Testis (tissue), 2 donors: ENCODE measurements at regions not wholly inside any gene's neighbourhood (a gene's known extent, or its start where the extent isn't known, plus 50 kb on each side); places are given as distances from the start of the nearest gene placed in this dataset.
"Not testable (repeated sequence)": the region's sequence is repeated elsewhere in the genome, so short reads cannot be mapped to it uniquely, and the experiment has no call there.

Source experiments
- CTCF ChIP-seq, 3 experiments: fragments of 450-650 bp in 2 of 3; fragments of 200-600 bp in 1 of 3; sonication (generic) in 1 of 3; IDR thresholded peaks; one replicate each; pipeline ENCODE4 v1.5.1; 2016 to 2019; ENCODE audit warnings: antibody characterized with exemption in 3 of 3, mild to moderate bottlenecking in 2 of 3, moderate library complexity in 1 of 3
- POLR2A ChIP-seq: fragments of 450-650 bp; IDR thresholded peaks from one replicate; pipeline ENCODE4 v1.6.1; 2017; ENCODE audit warnings: antibody characterized with exemption, mild to moderate bottlenecking, moderate library complexity

- not testable (repeated sequence) for TF ChIP-seq CTCF (IDR thresholded peaks at IDR 0.05); POLR2A
Measured at GRCh38 chr2:166744117-166744516, 144.2 kb upstream of the XIRP2 start.
